ENCODE measurements at regions not wholly inside any gene's neighbourhood (a gene's known extent, or its start where the extent isn't known, plus 50 kb on each side); places are given as distances from the start of the nearest gene placed in this dataset.

DNA sequence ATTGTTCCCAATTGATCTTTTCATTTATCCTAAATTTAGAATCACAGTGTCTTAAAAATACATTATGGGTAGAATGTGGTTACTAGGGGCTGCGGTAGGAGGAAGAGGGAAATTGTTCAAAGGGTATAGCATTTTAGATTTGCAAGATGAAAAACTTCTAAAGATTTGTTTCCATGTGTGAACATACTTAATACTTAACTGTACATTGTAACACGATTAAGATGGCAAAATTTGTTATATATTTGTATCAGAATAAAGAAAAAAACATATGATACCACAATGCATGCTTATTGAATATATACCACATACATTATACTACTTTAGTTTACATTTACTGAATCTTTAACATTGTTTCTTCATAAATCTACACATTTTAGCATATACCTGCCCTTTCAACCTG, 677.3 kb upstream of the PCDH20 start:
- Histone ChIP-seq H3K4me3 (ENCODE audit: low read depth in 1 of 3, low read length in 3 of 3) (no peak overlapping the region), H3K36me3 (ENCODE audit: control insufficient read depth in 4 of 4, insufficient read depth in 3 of 4, low read depth in 1 of 4, low read length in 3 of 4) (no peaks in the 10 kb centered on the region), H3K9me3 (ENCODE audit: control insufficient read depth in 4 of 4, low read length in 3 of 4) (no peaks in the 10 kb centered on the region), H3K27ac (ENCODE audit: low read depth in 1 of 2, low read length in 2 of 2) (no peak overlapping the region), H3K4me1 (ENCODE audit: control insufficient read depth in 4 of 4, insufficient read depth in 4 of 4, low read length in 3 of 4) (no peaks in the 10 kb centered on the region), H3K9ac (ENCODE audit: low read depth in 1 of 2, low read length in 2 of 2) (no peak overlapping the region), H3K27me3 (ENCODE audit: control insufficient read depth in 4 of 4, insufficient read depth in 4 of 4, low read length in 3 of 4) (no peaks in the 10 kb centered on the region)
- DNase-seq (ENCODE audit: low spot score): no peak
- WGBS: 66% methylated on average over 2 of the region's 2 CpGs
- TF ChIP-seq FOXA1 (IDR thresholded peaks at IDR 0.05): no peak
- TF ChIP-seq, protein P1, sequence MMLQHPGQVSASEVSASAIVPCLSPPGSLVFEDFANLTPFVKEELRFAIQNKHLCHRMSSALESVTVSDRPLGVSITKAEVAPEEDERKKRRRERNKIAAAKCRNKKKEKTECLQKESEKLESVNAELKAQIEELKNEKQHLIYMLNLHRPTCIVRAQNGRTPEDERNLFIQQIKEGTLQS (IDR thresholded peaks at IDR 0.05): no peak
- TF ChIP-seq, protein P2, sequence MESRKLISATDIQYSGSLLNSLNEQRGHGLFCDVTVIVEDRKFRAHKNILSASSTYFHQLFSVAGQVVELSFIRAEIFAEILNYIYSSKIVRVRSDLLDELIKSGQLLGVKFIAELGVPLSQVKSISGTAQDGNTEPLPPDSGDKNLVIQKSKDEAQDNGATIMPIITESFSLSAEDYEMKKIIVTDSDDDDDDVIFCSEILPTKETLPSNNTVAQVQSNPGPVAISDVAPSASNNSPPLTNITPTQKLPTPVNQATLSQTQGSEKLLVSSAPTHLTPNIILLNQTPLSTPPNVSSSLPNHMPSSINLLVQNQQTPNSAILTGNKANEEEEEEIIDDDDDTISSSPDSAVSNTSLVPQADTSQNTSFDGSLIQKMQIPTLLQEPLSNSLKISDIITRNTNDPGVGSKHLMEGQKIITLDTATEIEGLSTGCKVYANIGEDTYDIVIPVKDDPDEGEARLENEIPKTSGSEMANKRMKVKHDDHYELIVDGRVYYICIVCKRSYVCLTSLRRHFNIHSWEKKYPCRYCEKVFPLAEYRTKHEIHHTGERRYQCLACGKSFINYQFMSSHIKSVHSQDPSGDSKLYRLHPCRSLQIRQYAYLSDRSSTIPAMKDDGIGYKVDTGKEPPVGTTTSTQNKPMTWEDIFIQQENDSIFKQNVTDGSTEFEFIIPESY (IDR thresholded peaks at IDR 0.05): no peak
- TF ChIP-seq RAD21 (IDR thresholded peaks at IDR 0.05): no peak
- no peak for TF ChIP-seq GABPA (IDR thresholded peaks at IDR 0.05 in 1 of 2, conservative IDR thresholded peaks at IDR 0.05 in 1 of 2)
- no peak for TF ChIP-seq YY1 (IDR thresholded peaks at IDR 0.05)
- TF ChIP-seq RXRA (IDR thresholded peaks at IDR 0.05): no peak
- TF ChIP-seq, protein P3, sequence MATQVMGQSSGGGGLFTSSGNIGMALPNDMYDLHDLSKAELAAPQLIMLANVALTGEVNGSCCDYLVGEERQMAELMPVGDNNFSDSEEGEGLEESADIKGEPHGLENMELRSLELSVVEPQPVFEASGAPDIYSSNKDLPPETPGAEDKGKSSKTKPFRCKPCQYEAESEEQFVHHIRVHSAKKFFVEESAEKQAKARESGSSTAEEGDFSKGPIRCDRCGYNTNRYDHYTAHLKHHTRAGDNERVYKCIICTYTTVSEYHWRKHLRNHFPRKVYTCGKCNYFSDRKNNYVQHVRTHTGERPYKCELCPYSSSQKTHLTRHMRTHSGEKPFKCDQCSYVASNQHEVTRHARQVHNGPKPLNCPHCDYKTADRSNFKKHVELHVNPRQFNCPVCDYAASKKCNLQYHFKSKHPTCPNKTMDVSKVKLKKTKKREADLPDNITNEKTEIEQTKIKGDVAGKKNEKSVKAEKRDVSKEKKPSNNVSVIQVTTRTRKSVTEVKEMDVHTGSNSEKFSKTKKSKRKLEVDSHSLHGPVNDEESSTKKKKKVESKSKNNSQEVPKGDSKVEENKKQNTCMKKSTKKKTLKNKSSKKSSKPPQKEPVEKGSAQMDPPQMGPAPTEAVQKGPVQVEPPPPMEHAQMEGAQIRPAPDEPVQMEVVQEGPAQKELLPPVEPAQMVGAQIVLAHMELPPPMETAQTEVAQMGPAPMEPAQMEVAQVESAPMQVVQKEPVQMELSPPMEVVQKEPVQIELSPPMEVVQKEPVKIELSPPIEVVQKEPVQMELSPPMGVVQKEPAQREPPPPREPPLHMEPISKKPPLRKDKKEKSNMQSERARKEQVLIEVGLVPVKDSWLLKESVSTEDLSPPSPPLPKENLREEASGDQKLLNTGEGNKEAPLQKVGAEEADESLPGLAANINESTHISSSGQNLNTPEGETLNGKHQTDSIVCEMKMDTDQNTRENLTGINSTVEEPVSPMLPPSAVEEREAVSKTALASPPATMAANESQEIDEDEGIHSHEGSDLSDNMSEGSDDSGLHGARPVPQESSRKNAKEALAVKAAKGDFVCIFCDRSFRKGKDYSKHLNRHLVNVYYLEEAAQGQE (IDR thresholded peaks at IDR 0.05): no peak
- TF ChIP-seq EGR1 (IDR thresholded peaks at IDR 0.05; ENCODE audit: low read depth in 2 of 2): no peak
- TF ChIP-seq SP1 (IDR thresholded peaks at IDR 0.05): no peak
- no peak for TF ChIP-seq TAF1 (conservative IDR thresholded peaks at IDR 0.05)
- TF ChIP-seq JUND (IDR thresholded peaks at IDR 0.05): no peak
- TF ChIP-seq HNF4A (conservative IDR thresholded peaks at IDR 0.05): no peak
- TF ChIP-seq FOXA2 (IDR thresholded peaks at IDR 0.05): no peak
- TF ChIP-seq, protein P4, sequence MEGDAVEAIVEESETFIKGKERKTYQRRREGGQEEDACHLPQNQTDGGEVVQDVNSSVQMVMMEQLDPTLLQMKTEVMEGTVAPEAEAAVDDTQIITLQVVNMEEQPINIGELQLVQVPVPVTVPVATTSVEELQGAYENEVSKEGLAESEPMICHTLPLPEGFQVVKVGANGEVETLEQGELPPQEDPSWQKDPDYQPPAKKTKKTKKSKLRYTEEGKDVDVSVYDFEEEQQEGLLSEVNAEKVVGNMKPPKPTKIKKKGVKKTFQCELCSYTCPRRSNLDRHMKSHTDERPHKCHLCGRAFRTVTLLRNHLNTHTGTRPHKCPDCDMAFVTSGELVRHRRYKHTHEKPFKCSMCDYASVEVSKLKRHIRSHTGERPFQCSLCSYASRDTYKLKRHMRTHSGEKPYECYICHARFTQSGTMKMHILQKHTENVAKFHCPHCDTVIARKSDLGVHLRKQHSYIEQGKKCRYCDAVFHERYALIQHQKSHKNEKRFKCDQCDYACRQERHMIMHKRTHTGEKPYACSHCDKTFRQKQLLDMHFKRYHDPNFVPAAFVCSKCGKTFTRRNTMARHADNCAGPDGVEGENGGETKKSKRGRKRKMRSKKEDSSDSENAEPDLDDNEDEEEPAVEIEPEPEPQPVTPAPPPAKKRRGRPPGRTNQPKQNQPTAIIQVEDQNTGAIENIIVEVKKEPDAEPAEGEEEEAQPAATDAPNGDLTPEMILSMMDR (IDR thresholded peaks at IDR 0.05; ENCODE audit: low read depth, low read length, missing input control): no peak
- no peak for TF ChIP-seq HNF4G (IDR thresholded peaks at IDR 0.05)
- TF ChIP-seq NR2F2 (IDR thresholded peaks at IDR 0.05): no peak
- TF ChIP-seq, protein P5, sequence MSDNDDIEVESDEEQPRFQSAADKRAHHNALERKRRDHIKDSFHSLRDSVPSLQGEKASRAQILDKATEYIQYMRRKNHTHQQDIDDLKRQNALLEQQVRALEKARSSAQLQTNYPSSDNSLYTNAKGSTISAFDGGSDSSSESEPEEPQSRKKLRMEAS (IDR thresholded peaks at IDR 0.05): no peak

All from liver (tissue), 8 donors.